ENCODE measurements at regions not wholly inside any gene's neighbourhood (a gene's known extent, or its start where the extent isn't known, plus 50 kb on each side); places are given as distances from the start of the nearest gene placed in this dataset.

GRCh38 chr11:25901415-25901814 is 430.5 kb upstream of the ANO3 start:
- DNase-seq, result no peak

DNA sequence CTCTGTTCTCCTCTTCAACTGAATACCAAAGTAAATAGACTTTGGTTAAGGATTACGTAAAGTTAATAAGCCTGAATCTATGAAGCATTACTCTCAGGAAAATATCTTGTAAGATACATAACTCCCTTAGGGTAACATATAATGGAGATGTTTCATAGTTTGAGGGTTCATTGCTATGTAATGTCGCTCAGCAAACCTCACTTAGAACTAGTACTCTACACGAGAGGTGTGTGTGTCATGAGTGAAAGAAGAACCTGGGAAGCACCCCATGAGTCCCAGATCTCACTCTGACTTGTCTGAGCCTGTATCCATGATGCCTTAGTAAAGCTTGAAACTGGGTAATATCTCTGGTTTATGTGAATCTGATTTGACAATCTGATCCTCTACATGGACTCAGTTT is 429.5 kb upstream of the ANO3 start:
- DNase-seq, result no peak

GRCh38 chr11:25908726-25909125 is 423.2 kb upstream of the ANO3 start:
- no peak for DNase-seq

DNA sequence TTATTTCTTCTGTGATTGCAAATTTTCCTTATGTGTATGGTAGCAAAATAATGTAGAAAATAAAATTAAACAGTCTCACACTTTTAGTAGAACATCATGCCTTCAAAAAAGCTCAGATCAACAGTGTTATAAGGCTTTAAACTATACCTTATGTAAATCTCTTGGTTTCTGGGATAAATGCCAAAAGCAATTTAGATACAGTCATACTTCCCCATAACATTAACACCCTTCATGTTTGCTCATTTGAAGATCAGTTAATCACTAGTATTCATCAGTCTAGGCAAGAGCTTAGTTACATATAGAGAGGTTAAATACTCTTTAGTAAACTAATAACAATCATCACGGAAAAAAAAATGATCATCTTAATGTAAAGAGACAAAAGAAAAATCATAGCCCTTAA is 421.8 kb upstream of the ANO3 start:
- no peak for DNase-seq

DNA sequence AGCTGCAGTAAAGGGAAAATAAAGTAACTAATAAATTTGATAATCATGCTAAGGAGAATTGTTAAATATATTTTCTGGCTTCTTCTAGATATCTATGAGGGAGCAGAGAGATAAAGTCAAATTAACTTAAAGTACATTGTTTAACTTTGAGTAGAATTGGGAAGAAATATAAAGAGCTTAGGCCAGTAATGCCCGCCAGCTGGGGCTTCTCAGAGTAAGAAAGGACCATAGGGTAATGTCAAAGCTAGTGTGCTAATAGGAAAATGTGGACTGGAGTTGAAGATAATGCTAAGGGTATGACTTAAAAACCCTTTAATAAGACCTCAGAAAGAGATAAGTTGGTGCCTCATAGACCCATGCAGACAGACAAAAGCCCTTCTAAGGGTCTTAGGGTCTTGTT is 411.6 kb upstream of the ANO3 start:
- no peak for DNase-seq

DNA sequence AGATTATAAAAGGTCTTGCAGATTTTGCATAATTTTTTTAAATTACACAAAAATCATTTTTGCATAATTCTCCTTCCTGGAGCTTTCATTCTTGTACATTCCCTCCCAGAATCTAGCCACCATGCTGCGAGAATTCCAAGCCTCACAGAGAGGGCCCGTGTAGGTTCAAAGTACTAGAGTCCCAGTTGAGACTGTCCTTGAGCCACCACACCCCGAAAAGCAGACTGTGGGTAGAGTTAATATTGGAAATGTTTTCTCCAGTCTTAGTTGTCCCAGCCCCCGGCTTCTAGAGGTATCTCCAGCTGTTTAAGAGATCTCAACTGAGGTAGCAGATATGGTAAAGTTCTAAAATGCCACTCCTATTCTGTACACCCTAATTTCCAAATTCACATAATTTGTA is 407.3 kb upstream of the ANO3 start:
- DNase-seq, result no peak

DNA sequence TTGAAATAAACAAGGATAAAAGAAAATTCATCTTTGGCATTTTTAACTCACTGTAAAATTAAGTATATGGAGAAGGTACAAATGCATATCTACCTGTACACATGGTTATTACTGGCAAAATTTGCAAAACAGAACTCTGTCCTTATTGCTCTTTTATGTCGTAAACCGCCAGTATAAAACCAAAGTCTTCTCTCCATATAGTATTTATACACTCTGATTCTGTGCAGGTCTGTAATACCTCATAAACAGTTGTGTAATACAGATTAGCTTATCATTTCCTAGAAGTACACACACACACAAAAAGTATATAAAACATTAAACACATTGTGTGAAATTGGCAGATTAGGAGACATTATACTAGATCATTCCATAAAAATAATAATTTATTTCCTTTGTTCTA is 406.6 kb upstream of the ANO3 start:
- no peak for DNase-seq

DNA sequence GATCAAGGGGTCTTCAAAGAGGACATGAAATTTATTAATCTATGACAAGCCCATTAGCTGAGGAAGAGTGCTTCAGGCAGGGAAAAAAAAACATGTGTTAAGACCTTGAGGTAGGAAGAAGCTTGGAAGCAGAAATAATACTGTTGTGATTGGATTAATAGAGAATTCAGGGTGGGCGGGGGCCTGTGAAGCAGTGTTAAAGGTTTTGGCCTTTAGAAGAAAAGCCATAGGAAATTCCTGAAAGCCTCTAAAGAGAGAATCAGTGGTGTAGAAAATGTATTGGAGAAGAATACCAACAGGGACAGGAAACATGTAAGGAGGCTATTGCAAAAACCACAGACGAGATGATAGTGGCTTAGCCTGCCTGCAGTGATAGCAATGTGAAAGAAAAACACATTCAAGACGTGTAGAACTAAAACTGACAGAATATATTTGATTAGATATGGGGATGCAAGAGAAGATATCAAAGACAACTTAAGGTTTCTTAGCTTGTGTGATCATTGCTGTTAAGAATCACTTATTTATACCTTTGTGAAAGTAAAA is 404.4 kb upstream of the ANO3 start:
- no peak for DNase-seq

DNA sequence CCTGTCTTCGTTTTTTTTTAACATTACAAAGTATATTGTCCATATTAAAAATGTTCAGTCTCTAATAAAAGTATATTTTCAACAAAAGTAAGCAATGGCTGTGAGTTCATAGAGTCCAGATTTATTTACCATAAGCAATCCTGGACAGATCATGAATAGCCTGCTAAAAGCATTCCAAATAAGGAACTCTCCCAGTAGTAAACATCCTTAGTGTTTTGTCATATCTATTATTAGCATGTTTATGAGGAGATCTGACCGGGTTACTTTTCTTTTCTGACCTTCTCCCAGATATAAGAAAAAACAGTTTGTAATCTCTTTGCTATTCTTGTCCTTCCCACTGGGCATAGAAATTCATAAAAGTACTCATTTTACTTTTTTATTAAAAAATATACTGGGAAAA is 403.9 kb upstream of the ANO3 start:
- DNase-seq, result no peak

DNA sequence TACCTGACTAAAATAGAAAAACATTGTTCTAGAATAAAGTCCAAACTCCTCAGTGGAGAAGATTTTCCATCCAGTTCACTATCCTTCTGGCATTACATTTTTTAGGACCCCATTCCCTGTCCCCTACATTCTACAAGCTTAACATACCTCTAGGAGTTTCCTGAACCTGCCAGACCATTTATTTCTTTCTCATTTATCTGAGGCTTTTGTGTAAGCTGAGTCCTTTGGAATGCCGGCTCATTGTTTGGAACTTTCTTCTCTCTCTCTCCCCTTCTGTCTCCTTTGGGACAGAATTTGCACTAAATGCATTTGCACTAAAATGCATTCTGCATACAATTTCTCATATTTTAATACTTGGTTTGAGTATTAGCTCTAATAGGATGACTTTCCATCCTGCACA is 393.0 kb upstream of the ANO3 start:
- no peak for DNase-seq

GRCh38 chr11:25939691-25940090 is 392.2 kb upstream of the ANO3 start:
- no peak for DNase-seq

- no peak for DNase-seq
Measured at GRCh38 chr11:25941353-25941752, 390.6 kb upstream of the ANO3 start.

DNA sequence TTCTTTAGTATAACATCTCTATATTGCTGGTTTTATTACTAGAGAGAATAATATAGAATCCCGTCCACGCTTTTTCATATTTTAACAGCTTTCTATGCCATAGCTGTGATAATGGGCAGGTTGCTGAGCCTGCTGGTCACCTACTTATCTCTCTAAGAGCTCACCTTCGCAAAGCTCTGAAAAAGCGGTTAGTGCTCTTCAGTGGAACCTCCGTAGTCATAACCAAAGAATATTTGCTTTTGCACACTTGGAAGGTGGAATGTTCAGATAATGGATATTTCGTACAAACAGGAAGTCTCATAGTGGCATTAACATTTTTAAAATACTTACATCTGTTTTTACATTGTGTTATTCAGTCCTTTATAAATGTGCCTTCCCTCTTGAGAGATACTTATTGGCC is 388.9 kb upstream of the ANO3 start:
- no peak for DNase-seq

DNA sequence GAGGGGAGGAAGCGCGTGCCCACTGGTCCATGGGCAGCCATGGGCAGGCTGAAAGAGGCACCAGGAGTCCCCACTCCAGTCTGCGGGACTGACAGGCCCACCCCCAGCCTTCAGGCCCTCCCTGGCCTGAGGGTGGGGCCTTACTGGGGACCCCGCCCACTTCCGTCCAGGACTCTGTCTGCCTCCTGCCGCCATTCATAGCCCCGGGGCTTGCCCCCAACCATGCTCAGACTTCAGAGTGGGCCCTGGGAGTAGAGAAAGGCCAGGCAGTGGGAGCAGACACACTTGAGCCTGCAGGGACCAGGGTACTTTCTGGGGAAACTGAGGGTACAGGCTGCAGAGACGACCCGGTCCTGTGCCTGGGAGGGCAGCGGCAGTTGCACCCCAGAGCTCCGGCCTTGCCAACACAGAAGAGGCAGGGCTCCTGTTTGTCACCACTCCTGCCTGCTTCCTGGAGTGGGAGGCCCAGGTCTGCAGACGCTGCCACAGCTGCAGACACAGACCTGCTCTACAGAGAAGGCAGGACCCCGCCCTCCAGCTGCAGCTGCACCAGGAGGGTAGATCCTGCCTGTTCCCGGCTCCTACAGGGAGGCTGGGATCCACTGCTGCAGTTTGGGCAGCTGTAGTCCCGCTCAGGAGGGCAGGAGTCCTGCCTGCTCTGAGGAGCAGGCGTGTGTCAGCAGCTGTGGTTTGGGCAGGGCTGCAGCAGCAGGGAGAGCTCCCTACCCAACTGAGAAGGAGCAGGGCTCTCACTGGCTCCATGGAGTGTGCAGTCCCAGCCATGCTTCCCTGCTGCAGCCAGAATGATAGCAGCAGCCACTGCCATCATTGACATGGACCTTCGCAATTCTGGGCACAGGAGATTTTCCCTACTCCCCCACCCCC is 387.9 kb upstream of the ANO3 start:
- DNase-seq, result no peak

- DNase-seq, result no peak
Measured at GRCh38 chr11:25949918-25950317, 382.0 kb upstream of the ANO3 start.

DNA sequence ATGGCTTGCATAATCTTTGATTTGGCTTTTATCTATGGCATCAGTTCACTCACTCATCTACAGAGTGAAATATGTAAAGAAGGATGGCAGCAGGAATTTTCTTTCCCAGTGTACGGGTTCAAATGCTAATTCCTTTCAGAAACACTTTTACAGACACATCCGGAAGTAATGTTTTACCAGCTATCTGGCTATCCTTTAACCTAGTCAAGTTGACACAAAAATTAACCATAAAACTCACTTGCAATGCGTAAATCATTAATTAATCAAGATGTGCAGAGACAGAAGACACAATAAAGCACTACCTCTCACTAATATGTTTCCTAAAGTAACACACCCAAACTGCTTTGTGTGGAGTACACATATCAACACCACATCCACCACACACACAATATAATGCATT is 378.9 kb upstream of the ANO3 start:
- no peak for DNase-seq

DNA sequence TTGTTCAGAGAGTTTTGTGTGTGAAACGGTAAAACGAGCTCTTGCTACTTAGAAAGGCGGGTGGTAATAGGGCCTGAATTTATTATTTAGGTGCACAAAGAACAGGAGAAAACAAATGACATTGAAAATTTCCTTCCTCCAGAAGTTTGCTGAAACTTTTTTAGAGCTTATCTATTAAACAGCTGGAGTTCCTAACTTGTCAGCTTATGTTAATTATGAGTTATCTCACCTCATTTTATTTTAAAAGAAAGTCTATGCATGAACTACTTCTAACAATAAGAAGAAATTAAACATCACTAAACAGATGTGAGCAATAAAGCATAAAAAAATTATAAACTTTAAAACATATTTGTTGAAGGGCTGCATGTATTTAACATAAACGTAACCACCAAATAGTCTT is 373.9 kb upstream of the ANO3 start:
- no peak for DNase-seq

DNA sequence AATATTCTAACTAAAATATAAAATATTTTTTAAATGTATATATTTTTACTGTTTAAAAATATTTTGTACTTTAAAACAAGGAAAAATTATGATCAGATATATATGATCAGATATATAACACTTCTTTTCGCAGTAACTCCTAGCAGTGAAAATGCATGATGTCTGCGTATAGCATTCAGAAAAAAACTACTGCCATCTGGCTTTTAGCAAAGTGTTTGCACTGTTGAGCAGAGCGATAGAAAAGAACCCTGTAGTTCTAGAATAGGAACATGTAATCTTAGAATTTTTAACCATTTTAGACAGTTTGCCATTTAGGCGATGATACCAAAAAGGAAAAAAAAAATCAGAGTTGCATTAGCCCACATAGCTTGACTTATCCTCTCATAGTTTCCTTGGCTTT is 370.4 kb upstream of the ANO3 start:
- DNase-seq, result no peak

DNA sequence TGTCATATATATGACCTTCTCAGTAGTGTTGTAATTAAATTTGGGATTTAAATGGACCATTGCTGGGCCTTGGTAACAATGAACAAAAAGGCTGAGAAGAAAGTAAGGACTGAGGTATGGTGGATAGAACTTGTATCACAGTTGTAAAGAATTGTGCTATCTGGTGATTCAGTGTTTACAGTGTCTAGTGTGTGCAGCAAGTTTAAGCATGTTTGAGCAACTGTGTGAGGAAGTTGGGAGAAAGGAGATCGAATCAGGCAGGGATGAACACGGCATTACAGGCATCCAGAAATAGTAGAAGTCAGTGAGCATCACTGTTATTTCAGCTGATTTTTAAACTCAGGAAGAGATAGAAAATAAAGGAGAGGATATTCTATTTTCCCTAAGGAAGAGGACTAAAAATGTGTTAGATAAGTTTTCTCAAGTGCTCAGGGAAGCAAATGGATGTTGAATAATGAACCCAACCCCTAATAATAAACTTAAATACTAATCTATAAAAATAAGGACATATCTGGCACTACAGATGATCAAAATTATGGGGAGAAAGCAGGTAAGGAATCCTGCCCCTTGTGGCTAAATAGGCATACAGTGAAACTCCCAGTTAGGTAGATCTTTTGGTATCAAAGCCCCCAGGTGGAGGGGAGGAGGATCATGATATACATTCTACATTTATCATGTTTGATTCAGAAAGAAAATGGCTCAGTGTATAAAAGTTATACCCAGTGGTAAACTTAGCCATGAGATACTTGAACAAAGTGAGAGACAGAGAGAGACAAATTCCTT is 361.0 kb upstream of the ANO3 start:
- no peak for DNase-seq

GRCh38 chr11:25980091-25980490 is 351.8 kb upstream of the ANO3 start:
- DNase-seq, result no peak

DNA sequence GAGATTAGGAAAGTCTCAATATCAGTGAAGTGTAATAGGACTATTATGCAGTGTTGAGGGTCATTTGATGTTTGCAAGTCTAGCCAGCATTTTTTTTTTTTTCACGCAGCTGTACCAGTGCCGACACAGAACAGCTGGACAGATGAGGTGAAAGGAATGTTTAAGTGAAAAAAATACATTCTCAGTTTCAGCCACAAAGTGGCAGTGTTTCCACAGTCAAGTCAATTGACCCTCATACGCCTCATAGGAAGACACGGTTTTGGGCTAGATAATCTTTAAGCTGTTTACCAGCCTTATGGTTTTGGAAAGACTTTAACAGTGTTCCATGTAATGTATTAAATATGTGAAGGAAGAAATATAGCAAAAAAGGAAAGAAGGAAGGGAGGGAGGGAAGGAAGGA is 349.9 kb upstream of the ANO3 start:
- no peak for DNase-seq

GRCh38 chr11:25983280-25983679 is 348.6 kb upstream of the ANO3 start:
- DNase-seq, result no peak

DNA sequence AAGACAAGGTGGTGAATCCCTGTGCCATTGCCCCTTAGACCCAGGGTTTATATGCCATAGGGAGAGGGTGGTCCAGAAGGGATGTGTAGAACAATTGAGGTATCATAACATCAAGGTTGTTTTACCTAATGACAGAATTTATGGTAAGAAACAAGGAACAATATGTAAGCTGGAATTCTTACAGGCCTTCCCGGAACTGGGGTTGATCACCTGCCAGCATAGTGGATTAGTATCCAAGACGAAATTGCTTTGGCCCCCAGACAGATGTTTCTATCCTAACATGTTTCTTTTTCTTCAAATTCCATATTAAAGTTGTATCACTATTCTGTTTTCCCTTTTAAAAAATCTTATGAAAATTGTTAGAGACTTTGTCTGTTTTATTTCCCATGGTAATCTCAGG is 343.8 kb upstream of the ANO3 start:
- DNase-seq, result no peak

- DNase-seq, result no peak
Measured at GRCh38 chr11:25990406-25990805, 341.5 kb upstream of the ANO3 start.

All from activated CD4-positive, alpha-beta T cell treated with anti-CD3 and anti-CD28 coated beads for 4 hours (primary cell).